ENCODE measurements at regions not wholly inside any gene's neighbourhood (a gene's known extent, or its start where the extent isn't known, plus 50 kb on each side); places are given as distances from the start of the nearest gene placed in this dataset.

GRCh38 chr12:15045451-15045850 is 72.6 kb downstream of the PDE6H start:
- Histone ChIP-seq H3K4me2 (replicated peaks; ENCODE audit: low read depth, low read length, poor library complexity, severe bottlenecking) (no peak overlapping the region), H3K4me3 (ENCODE audit: control extremely low read depth in 1 of 5, extremely low read depth in 1 of 5, insufficient read depth in 1 of 5, low read depth in 2 of 5, low read length in 4 of 5) (no peak overlapping the region), H3K9me3 (ENCODE audit: control extremely low read depth in 1 of 3, control insufficient read depth in 2 of 3, insufficient read depth in 1 of 3, low read length in 2 of 3) (no peaks in the 10 kb centered on the region), H4K20me1 (ENCODE audit: control insufficient read depth, insufficient read depth, low read length, poor library complexity, severe bottlenecking) (no peaks in the 10 kb centered on the region), H3K4me1 (ENCODE audit: control insufficient read depth in 2 of 2, insufficient read depth in 2 of 2, low read length in 2 of 2) (no peaks in the 10 kb centered on the region), H2AFZ (ENCODE audit: insufficient read depth, low read depth, low read length, poor library complexity, severe bottlenecking) (no peak overlapping the region), H3K36me3 (replicated peaks in 1 of 2; ENCODE audit: control extremely low read depth in 1 of 2, control insufficient read depth in 1 of 2, extremely low read depth in 1 of 2, insufficient read depth in 2 of 2, low read length in 1 of 2) (no peaks in the 10 kb centered on the region), H3K27me3 (replicated peaks in 1 of 4; ENCODE audit: control extremely low read depth in 1 of 4, control insufficient read depth in 3 of 4, insufficient read depth in 4 of 4, low read length in 3 of 4) (no peaks in the 10 kb centered on the region), H3K79me2 (ENCODE audit: control insufficient read depth, insufficient read depth, low read length) (no peaks in the 10 kb centered on the region), H3K27ac (ENCODE audit: low read length in 2 of 2) (no peak overlapping the region), H3K9ac (ENCODE audit: low read length) (no peak overlapping the region)
- intact Hi-C loops (cut with micrococcal nuclease) = no loop called here
- no peaks in the 10 kb centered on the region for H3K4me1 Mint-ChIP-seq
- ChIA-PET CTCF (no interaction called here), POLR2A (no interaction called here)
- no peak for DNase-seq
- H3K27ac Mint-ChIP-seq = no peak overlapping the region
- no peak for ATAC-seq (ENCODE audit: low read depth)
- H3K27me3 Mint-ChIP-seq = peaks cover 14% of the 10 kb centered on the region
- WGBS (ENCODE audit: insufficient coverage) = no CpG with 5 or more reads among the region's 1 CpG
- H3K9me3 Mint-ChIP-seq (ENCODE audit: insufficient read depth) = no peaks in the 10 kb centered on the region
- TF ChIP-seq, protein P1, sequence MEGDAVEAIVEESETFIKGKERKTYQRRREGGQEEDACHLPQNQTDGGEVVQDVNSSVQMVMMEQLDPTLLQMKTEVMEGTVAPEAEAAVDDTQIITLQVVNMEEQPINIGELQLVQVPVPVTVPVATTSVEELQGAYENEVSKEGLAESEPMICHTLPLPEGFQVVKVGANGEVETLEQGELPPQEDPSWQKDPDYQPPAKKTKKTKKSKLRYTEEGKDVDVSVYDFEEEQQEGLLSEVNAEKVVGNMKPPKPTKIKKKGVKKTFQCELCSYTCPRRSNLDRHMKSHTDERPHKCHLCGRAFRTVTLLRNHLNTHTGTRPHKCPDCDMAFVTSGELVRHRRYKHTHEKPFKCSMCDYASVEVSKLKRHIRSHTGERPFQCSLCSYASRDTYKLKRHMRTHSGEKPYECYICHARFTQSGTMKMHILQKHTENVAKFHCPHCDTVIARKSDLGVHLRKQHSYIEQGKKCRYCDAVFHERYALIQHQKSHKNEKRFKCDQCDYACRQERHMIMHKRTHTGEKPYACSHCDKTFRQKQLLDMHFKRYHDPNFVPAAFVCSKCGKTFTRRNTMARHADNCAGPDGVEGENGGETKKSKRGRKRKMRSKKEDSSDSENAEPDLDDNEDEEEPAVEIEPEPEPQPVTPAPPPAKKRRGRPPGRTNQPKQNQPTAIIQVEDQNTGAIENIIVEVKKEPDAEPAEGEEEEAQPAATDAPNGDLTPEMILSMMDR (IDR thresholded peaks at IDR 0.05) = no peak
- TF ChIP-seq EZH2 (IDR thresholded peaks at IDR 0.05; ENCODE audit: borderline replicate concordance, insufficient read depth, low read depth, low read length, poor library complexity, severe bottlenecking) = no peak
- no peak overlapping the region for H3K4me3 Mint-ChIP-seq

DNA sequence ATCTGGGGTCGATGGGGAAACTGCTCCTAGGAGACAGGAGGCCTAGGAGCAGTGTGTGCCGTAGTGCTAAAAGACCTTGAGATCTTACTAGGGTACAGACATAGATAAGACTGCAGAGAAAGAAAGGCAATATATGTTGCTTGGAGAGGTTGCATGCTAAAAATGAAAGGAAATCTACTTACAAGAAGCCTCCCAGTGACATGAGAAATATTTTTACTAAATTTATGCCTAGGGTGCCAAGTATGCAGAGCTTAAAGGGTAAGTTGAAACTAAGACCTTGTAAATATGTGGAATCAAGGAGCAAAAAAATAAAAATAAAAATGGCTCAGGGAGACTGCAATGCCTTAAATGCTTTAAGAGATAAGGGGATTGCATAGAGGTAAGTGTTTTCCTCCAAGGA is 74.8 kb downstream of the PDE6H start:
- Mint-ChIP-seq H3K27ac (no peak overlapping the region), H3K27me3 (peaks cover 8% of the 10 kb centered on the region), H3K4me1 (no peaks in the 10 kb centered on the region), H3K4me3 (no peak overlapping the region), H3K9me3 (ENCODE audit: insufficient read depth) (no peaks in the 10 kb centered on the region)
- TF ChIP-seq, protein P1 (IDR thresholded peaks at IDR 0.05) = no peak
- TF ChIP-seq EZH2 (IDR thresholded peaks at IDR 0.05; ENCODE audit: borderline replicate concordance, insufficient read depth, low read depth, low read length, poor library complexity, severe bottlenecking) = no peak
- no peaks in the 10 kb centered on the region for H4K20me1 ChIP-seq (ENCODE audit: control insufficient read depth, insufficient read depth, low read length, poor library complexity, severe bottlenecking)
- DNase-seq (no peak), ATAC-seq (ENCODE audit: low read depth) (no peak)
- intact Hi-C loops (cut with micrococcal nuclease) = no loop called here
- H3K79me2 ChIP-seq (ENCODE audit: control insufficient read depth, insufficient read depth, low read length) = no peaks in the 10 kb centered on the region
- no peaks in the 10 kb centered on the region for H3K9me3 ChIP-seq (ENCODE audit: control extremely low read depth in 1 of 3, control insufficient read depth in 2 of 3, insufficient read depth in 1 of 3, low read length in 2 of 3)
- no peaks in the 10 kb centered on the region for H3K4me1 ChIP-seq (ENCODE audit: control insufficient read depth in 2 of 2, insufficient read depth in 2 of 2, low read length in 2 of 2)
- H3K4me2 ChIP-seq (replicated peaks; ENCODE audit: low read depth, low read length, poor library complexity, severe bottlenecking) = no peak overlapping the region
- ChIA-PET CTCF (no interaction called here), POLR2A (no interaction called here)
- no peak overlapping the region for H3K27ac ChIP-seq (ENCODE audit: low read length in 2 of 2)
- WGBS (ENCODE audit: insufficient coverage) = 80% methylated on average over 1 of the region's 2 CpGs
- H3K4me3 ChIP-seq (ENCODE audit: control extremely low read depth in 1 of 5, extremely low read depth in 1 of 5, insufficient read depth in 1 of 5, low read depth in 2 of 5, low read length in 4 of 5) = no peak overlapping the region
- no peaks in the 10 kb centered on the region for H3K36me3 ChIP-seq (replicated peaks in 1 of 2; ENCODE audit: control extremely low read depth in 1 of 2, control insufficient read depth in 1 of 2, extremely low read depth in 1 of 2, insufficient read depth in 2 of 2, low read length in 1 of 2)
- no peak overlapping the region for H3K9ac ChIP-seq (ENCODE audit: low read length)
- H3K27me3 ChIP-seq (replicated peaks in 1 of 4; ENCODE audit: control extremely low read depth in 1 of 4, control insufficient read depth in 3 of 4, insufficient read depth in 4 of 4, low read length in 3 of 4) = no peaks in the 10 kb centered on the region
- no peak overlapping the region for H2AFZ ChIP-seq (ENCODE audit: insufficient read depth, low read depth, low read length, poor library complexity, severe bottlenecking)
